Stimulated activated effector memory CD8-positive, alpha-beta T cell treated with anti-CD3 and anti-CD28 coated beads, Interleukin-12 subunit alpha, Interleukin-12 subunit beta, amount 100 ng/mL, for 72 hours (primary cell): ENCODE measurements at regions not wholly inside any gene's neighbourhood (a gene's known extent, or its start where the extent isn't known, plus 50 kb on each side); places are given as distances from the start of the nearest gene placed in this dataset.
"Not testable (repeated sequence)": the region's sequence is repeated elsewhere in the genome, so short reads cannot be mapped to it uniquely, and the experiment has no call there.

ENCODE experiments used
- ATAC-seq: fragments of 150-1000 bp; cut with Tn5 transposase; 2 replicates; pipeline ENCODE4 v1.10.0; 2021
- DNase-seq, 2 donors: peaks; one replicate each; pipeline ENCODE4 v3.0.0; 2021 to 2022; ENCODE audit warnings: low spot score in 2 of 2
- H3K27ac Mint-ChIP-seq: one replicate; pipeline ENCODE4 v1.8.0; 2022; ENCODE audit warnings: mild to moderate bottlenecking, mixed read lengths
- H3K36me3 Mint-ChIP-seq: one replicate; pipeline ENCODE4 v1.8.0; 2022; ENCODE audit warnings: mild to moderate bottlenecking, mixed read lengths
- H3K4me1 Mint-ChIP-seq: one replicate; pipeline ENCODE4 v1.8.0; 2022; ENCODE audit warnings: mixed read lengths
- H3K4me3 Mint-ChIP-seq: one replicate; pipeline ENCODE4 v1.8.0; 2022; ENCODE audit warnings: mild to moderate bottlenecking, mixed read lengths
- H3K9me3 Mint-ChIP-seq: one replicate; pipeline ENCODE4 v1.8.0; 2022; ENCODE audit warnings: mixed read lengths

GRCh38 chr3:128554100-128554464, 61.1 kb upstream of the GATA2 start:
- Mint-ChIP-seq H3K4me1 (no peaks in the 10 kb centered on the region), H3K27ac (no peak overlapping the region), H3K36me3 (no peaks in the 10 kb centered on the region), H3K4me3 (no peak overlapping the region), H3K9me3 (no peaks in the 10 kb centered on the region)
- DNase-seq (no peak), ATAC-seq (no peak)

GRCh38 chr3:128553560-128553959, 60.6 kb upstream of the GATA2 start:
- H3K4me1 Mint-ChIP-seq: no peaks in the 10 kb centered on the region
- ATAC-seq (no peak), DNase-seq (no peak)
- no peaks in the 10 kb centered on the region for H3K9me3 Mint-ChIP-seq
- H3K4me3 Mint-ChIP-seq: no peak overlapping the region
- no peaks in the 10 kb centered on the region for H3K36me3 Mint-ChIP-seq
- no peak overlapping the region for H3K27ac Mint-ChIP-seq

GRCh38 chr3:128551867-128552266, 58.9 kb upstream of the GATA2 start:
- Mint-ChIP-seq H3K27ac (no peak overlapping the region), H3K36me3 (no peaks in the 10 kb centered on the region), H3K9me3 (no peaks in the 10 kb centered on the region), H3K4me1 (no peaks in the 10 kb centered on the region), H3K4me3 (no peak overlapping the region)
- no peak for DNase-seq
- ATAC-seq: no peak

GRCh38 chr3:128551451-128551850, 58.5 kb upstream of the GATA2 start:
- DNase-seq (no peak), ATAC-seq (no peak)
- H3K4me3 Mint-ChIP-seq: no peak overlapping the region
- H3K4me1 Mint-ChIP-seq: no peaks in the 10 kb centered on the region
- no peaks in the 10 kb centered on the region for H3K9me3 Mint-ChIP-seq
- no peaks in the 10 kb centered on the region for H3K36me3 Mint-ChIP-seq
- H3K27ac Mint-ChIP-seq: no peak overlapping the region

GRCh38 chr3:128550471-128551126, 57.6 kb upstream of the GATA2 start:
- no peak overlapping the region for H3K27ac Mint-ChIP-seq
- no peak for ATAC-seq
- no peak for DNase-seq
- H3K4me3 Mint-ChIP-seq: no peak overlapping the region
- H3K36me3 Mint-ChIP-seq: no peaks in the 10 kb centered on the region
- H3K9me3 Mint-ChIP-seq: no peaks in the 10 kb centered on the region
- no peaks in the 10 kb centered on the region for H3K4me1 Mint-ChIP-seq

- no peak for ATAC-seq
These were observed 57.1 kb upstream of the GATA2 start for GRCh38 chr3:128550113-128550440.

GRCh38 chr3:128549283-128550112, 56.5 kb upstream of the GATA2 start:
- Mint-ChIP-seq H3K4me3 (no peak overlapping the region), H3K27ac (no peak overlapping the region), H3K4me1 (no peaks in the 10 kb centered on the region), H3K9me3 (no peaks in the 10 kb centered on the region), H3K36me3 (no peaks in the 10 kb centered on the region)
- DNase-seq (no peak), ATAC-seq (no peak)

More at GRCh38 chr3:128550113-128550440, 57.1 kb upstream of the GATA2 start:
- DNase-seq: no peak
- no peaks in the 10 kb centered on the region for H3K9me3 Mint-ChIP-seq
- no peaks in the 10 kb centered on the region for H3K4me1 Mint-ChIP-seq
- no peak overlapping the region for H3K27ac Mint-ChIP-seq
- no peaks in the 10 kb centered on the region for H3K36me3 Mint-ChIP-seq
- no peak overlapping the region for H3K4me3 Mint-ChIP-seq

- H3K4me1 Mint-ChIP-seq: no peaks in the 10 kb centered on the region
- H3K27ac Mint-ChIP-seq: no peak overlapping the region
- H3K9me3 Mint-ChIP-seq: no peaks in the 10 kb centered on the region
- no peaks in the 10 kb centered on the region for H3K36me3 Mint-ChIP-seq
- H3K4me3 Mint-ChIP-seq: no peak overlapping the region
- ATAC-seq (no peak), DNase-seq (no peak)
These were observed 55.7 kb upstream of the GATA2 start for GRCh38 chr3:128548426-128549282.

- ATAC-seq (no peak), DNase-seq (no peak)
- H3K27ac Mint-ChIP-seq: no peak overlapping the region
- no peaks in the 10 kb centered on the region for H3K36me3 Mint-ChIP-seq
- no peaks in the 10 kb centered on the region for H3K4me1 Mint-ChIP-seq
- peaks cover 5% of the 10 kb centered on the region for H3K9me3 Mint-ChIP-seq
- H3K4me3 Mint-ChIP-seq: no peak overlapping the region
These were observed 55.0 kb upstream of the GATA2 start for GRCh38 chr3:128548021-128548420.

GRCh38 chr3:128547368-128547987, 54.5 kb upstream of the GATA2 start:
- no peak overlapping the region for H3K27ac Mint-ChIP-seq
- ATAC-seq (peak; percentile 24), DNase-seq (no peak)
- H3K9me3 Mint-ChIP-seq: peaks cover 5% of the 10 kb centered on the region
- H3K4me1 Mint-ChIP-seq: no peaks in the 10 kb centered on the region
- H3K4me3 Mint-ChIP-seq: no peak overlapping the region
- no peaks in the 10 kb centered on the region for H3K36me3 Mint-ChIP-seq

- peaks cover 5% of the 10 kb centered on the region for H3K9me3 Mint-ChIP-seq
- H3K4me3 Mint-ChIP-seq: no peak overlapping the region
- no peaks in the 10 kb centered on the region for H3K36me3 Mint-ChIP-seq
- ATAC-seq (no peak), DNase-seq (no peak)
- no peaks in the 10 kb centered on the region for H3K4me1 Mint-ChIP-seq
- H3K27ac Mint-ChIP-seq: no peak overlapping the region
These were observed 53.6 kb upstream of the GATA2 start for GRCh38 chr3:128546646-128547045.

- ATAC-seq (no peak), DNase-seq (no peak)
- Mint-ChIP-seq H3K27ac (no peak overlapping the region), H3K36me3 (no peaks in the 10 kb centered on the region), H3K4me1 (no peaks in the 10 kb centered on the region), H3K4me3 (no peak overlapping the region), H3K9me3 (peaks cover 5% of the 10 kb centered on the region)
These were observed 52.2 kb upstream of the GATA2 start for GRCh38 chr3:128545120-128545752.

GRCh38 chr3:128544190-128544589, 51.2 kb upstream of the GATA2 start:
- Mint-ChIP-seq H3K4me1 (no peaks in the 10 kb centered on the region), H3K9me3 (peaks cover 5% of the 10 kb centered on the region), H3K4me3 (no peak overlapping the region), H3K27ac (no peak overlapping the region), H3K36me3 (no peaks in the 10 kb centered on the region)
- ATAC-seq (no peak), DNase-seq (no peak)

- H3K27ac Mint-ChIP-seq, H3K4me3 Mint-ChIP-seq, H3K4me1 Mint-ChIP-seq, DNase-seq, ATAC-seq, H3K9me3 Mint-ChIP-seq, H3K36me3 Mint-ChIP-seq: not testable (repeated sequence)
These were observed 50.7 kb upstream of the GATA2 start for GRCh38 chr3:128543570-128544174.
